Esophagus mucosa (tissue), 1 donor: ENCODE measurements at regions not wholly inside any gene's neighbourhood (a gene's known extent, or its start where the extent isn't known, plus 50 kb on each side); places are given as distances from the start of the nearest gene placed in this dataset.
"Not testable (repeated sequence)": the region's sequence is repeated elsewhere in the genome, so short reads cannot be mapped to it uniquely, and the experiment has no call there.

Source experiments
- ATAC-seq: fragments of 200-7000 bp; cut with Tn5 transposase; one replicate; pipeline ENCODE4 v1.9.1; 2020
- donor health status: DM: yes; HTN: yes; CAD: no.

DNA sequence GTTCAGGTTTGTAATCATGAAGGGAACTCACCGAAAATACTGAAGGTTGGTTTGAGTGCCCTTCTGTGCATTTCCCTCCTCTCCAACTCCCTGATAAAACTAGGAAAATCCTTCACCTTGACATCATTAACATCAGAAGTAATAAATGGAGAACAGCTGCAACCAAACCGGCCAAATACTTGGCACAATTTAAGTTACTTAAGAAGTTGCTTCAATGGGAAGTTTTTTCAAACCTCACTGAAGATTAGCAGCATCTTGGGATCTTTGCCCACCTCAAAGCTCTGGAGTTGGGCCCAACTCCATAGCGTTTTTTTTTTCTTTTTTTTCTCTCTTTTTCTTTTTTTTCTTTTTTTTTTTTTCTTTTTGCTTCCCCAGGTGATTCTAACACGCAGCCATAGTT is 784.8 kb downstream of the KCNA4 start:
- ATAC-seq = no peak

DNA sequence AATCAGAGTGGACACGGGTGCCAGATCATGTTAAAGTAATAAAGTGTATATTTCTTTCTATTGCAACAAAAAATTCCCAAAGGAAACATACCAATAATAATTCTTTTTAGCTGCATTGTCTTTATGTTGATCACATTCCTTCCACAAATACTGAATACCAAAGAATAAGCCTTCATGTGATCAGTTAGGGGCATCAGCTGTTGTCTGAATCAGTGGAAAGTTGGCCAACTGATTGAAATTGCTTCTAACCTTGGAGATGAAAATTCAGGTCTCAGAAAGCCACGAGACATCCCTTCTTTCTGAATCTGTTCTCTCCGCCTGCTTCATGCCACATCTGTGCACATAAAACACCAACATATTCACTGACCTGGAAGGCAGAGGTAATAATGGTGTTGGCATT is 785.2 kb downstream of the KCNA4 start:
- no peak for ATAC-seq

DNA sequence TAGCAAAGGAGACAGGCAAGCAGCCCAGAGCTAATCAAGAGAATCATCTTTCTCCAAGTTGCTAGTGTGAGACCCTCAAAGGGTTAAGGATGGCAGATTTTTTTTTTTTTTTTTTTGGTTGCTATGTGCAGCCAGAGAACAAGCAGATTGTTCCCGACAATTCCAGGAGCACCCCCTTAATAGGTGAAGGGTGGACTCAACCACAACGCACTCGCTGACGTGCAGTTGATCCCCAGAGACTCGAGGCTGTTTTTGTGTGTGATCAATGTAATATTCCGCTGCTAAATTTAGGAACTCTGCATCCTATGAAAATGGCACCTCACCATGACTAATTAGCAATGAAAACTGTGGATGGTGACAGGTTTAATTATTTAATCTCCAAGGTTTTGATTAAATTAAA is 789.0 kb downstream of the KCNA4 start:
- ATAC-seq = no peak

DNA sequence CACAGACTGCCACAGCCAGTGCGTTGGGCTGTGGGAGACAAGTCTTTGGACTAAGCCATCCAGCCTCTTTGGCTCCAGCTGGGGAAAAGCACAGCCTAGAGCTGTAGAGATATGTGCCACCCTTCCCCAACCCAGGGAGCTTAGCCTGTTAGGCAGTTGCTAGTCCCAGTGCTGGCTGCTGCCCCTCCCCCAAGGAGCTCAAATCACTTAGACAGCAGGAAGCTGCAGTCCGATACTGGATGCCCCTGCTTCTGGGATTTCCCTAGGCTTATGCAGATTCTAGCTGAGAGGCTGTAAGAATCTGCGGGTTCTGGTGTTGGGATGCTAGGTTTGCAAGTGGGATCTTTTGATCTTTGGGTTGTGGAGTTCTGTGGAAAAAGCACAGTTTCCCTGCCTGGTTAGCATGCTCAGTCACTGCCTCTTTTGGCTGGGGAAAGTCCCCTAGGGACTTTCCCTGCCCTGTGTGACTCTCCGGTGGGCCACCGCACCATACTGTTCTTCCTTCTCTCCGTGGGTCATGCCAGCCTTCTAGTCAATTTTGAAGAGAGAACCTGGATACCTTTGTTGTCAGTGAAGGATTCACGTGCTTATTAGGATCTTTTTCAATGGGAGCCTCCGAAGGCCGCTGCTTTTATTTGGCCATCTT is 792.0 kb downstream of the KCNA4 start:
- no peak for ATAC-seq

DNA sequence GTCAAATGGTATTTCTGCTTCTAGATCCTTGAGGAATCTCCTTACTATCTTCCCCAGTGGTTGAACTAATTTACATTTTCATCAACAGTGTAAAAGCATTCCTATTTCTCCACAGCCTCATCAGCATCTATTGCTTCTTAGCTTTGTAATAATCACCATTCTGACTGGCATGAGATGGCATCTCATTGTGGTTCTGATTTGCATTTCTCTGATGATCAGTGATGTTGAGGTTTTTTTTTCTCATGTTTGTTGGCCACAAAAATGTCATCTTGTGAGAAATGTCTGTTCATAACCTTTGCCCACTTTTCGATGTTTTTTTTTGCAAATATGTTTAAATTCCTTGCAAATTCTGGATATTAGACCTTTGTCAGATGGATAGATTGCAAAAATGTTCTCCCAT is 797.3 kb downstream of the KCNA4 start:
- not testable (repeated sequence) for ATAC-seq

DNA sequence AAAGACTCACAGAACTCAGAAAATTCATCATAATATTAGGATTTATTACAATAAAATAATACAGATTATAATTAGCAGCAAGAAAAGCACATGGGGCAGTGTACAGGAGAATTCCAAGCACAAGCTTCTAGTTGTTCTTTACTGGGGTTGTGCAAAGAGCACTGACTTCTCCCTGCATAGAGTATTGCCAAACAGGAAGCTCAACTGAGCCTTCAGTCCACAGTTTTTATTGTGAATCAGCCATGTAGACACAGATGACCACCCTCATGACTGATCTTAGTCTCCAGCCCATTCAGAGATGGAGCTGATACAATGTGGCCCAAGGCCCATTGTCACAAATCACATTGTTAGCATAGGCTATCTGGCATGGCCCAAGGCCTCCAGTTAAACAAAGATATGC is 798.9 kb downstream of the KCNA4 start:
- no peak for ATAC-seq

DNA sequence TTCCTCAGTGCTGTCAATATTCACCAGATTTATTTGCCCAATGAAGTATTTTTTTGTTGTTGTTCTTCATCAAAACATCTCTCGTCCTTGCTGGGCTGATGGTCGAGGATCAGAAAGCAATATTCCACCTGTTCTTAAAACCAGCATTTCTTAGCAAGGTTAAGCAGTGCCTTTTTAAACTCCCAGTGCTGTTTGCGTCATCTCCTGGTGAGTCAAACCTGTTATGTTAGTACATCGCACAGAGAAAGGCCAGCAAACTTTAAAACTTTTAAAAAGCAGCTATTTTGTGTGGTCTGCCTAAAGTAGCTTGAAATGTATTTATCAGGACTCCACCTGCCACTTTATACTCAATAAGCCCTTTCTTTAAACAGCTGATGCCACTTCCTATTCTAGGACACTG is 802.0 kb downstream of the KCNA4 start:
- ATAC-seq = no peak

DNA sequence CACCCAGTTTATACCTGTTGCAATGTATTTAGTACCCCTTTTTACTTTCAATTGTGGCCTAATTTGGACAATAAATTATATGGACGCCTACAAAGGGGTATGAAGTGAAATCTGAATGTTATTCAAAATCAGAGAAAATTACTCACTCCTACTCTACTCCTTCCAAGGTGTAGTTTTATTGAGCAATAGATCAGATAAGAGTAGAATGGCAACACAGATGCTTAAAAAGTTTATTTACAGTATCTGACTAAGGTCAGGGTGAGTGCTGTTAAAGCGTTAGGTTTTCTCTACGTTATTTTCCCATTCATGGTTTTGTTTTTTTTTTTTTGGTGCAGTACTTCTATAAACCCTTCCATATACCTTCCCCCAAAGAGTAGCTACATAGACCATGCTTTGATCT is 805.6 kb downstream of the KCNA4 start:
- no peak for ATAC-seq

DNA sequence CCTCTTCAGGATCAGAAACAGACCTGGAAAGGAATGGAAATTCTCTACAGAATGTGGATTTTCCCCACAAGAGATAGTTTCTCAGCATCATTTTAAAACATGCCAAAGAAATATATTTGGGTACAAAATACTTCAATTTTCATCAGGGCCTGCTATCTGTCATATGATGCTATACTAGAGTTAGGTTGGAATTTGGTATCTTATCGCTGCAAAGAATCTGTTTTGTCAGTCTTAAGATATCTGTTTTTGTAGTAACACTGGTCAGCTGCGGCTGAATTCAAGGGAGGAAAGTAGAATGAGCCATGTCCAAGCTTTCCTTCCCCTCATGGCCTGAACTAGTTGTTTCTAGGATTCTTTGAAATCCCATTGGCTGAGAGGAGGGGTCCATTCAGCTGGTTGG is 806.4 kb downstream of the KCNA4 start:
- ATAC-seq = no peak

DNA sequence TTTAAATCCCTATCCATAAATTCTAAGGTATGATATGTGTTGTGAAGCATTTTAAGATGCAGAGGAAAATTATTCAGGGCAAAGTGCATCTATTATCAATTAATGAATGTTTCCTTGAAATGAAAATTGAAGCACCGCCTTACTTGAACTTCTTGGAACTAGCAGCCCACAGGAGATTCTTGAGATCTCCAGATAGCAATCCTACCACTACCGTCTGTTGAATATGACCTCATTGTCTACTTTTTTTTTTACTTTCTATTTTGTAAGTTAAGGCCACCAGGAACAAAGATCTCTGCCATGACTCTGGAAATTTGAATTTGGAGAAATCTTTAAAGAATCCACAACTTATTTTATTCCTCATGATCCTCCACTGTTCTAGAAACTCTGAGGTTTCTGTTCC is 808.7 kb downstream of the KCNA4 start:
- ATAC-seq = no peak

DNA sequence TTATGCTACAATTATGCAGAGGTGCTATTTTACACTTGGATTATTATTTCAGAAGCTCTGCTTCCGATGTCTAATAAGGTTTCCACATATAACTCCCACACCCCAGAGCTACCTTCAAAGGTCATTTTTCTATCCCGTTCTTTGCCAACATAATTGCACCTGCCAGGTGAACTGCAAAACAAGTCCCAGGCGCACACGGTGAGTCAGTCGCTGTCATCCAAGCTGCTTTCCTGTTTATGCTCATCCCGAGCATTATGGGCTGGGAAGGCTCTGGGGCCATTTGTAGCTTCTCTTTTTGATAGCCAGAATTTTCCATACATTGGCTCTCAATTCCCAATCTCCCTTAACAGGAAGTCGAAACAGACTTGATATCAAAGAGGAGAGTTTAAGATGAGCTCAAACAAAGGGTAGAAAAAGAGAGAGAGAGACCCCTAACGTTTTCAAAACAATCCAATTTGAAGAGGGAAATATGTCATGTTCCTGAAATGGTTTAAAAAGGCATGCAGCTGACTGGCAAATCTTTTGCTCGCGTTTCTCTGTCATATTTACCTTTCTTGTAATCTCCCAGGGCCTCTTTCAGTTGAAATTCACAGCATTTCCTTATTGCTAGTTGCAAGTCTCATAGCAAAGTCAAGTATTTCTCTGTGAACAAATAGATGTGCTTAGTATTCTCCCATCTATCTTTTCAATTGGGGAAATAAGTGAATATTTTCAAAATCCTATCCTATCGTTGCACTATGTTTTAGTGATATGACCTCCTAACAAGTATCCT is 815.9 kb downstream of the KCNA4 start:
- no peak for ATAC-seq

DNA sequence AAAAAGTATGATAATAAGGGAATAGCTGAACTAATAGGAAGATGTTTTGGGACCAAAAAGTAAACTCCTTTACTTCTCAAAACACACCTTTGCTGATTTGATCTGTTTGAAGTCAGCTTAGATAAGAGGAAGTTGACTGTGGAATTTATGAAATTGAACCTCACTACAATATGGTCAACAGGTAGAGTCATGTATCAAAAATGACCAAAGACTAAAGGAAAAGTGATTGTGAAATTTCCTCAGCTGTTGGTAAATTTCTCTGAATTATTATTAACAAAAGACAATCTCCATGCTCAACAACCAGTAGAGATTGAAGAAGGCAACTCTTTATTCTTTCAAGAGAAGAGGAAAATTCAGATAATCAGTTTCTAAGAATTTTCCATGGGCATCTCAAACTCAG is 826.5 kb downstream of the KCNA4 start:
- ATAC-seq = no peak

DNA sequence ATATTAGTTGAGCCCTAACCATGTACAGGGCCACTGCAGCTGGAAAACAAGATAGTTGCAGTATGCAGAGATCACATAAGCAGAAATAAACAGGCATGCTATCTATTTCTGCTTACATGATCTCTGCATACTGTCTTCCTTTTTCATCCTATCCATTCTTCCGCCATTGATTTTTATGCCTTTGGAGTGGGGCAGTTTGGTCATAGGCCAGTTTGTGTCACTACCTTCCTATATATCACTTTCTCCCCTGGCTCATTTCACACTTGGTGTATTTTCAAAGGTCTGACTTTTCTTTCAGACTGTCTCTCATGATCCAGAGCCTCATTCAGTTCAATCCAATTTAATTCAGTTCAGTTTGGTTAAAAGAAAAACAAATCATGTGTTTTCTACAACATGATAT is 829.6 kb downstream of the KCNA4 start:
- no peak for ATAC-seq

DNA sequence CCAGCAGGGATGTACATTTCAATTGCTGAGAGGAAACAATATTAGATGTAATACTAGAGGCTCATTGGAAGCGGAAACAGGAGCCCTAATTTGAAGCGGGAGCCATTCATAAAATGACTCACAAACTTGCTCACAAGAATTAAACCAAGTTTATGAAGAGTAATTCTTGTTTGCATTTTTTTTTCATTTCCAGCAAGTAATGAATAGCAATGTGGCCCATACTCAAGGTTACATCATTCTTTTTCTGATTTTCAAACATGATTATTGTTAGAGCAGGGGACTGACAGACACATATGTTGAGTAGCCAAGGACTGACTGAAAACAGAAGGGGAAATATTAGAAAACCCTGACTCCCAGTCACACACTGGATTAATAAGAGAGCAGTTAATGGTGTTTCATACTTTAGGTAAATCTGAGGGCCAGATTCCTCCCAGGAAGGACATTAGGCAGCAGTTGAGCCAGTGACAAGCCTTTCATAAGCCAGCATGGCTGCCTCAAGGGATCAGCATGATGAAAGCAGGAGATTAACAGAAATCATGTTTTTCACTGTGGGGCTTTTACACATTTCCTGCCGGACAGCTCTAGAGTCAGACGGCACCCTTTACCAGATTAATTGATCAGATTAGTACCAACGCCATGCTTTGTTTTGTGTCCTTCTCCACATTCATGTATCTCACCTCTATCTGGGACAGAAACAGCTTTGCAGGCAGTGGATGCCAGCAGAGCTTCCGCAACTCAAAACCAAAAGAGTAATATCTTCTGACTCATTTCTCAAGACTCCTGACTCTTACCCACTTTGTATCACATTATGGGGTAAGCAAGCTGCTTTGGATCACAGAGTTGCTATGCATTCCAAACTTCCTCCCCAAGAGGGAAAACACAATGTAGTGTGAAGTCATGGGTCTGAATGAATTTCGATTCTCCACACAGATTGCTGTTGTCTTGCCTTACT is 831.6 kb downstream of the KCNA4 start:
- ATAC-seq = no peak

DNA sequence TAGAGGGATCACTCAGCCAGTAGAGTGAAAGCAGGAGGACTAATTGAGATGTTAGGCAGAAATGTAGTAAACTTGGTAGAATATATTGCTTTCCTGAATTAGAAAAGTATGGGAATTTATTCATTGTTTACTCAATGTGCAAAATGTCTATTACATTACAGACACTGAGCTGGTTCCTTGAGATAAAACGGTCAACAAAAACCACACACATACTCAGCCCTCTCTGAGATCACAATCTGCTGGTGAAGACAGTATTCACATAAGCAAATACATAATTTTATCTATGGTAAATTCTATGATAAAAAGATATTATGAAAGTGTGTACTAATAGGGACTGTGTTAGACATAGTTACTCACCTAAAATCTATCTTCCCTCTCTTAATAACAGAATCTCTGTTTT is 833.5 kb downstream of the KCNA4 start:
- no peak for ATAC-seq

DNA sequence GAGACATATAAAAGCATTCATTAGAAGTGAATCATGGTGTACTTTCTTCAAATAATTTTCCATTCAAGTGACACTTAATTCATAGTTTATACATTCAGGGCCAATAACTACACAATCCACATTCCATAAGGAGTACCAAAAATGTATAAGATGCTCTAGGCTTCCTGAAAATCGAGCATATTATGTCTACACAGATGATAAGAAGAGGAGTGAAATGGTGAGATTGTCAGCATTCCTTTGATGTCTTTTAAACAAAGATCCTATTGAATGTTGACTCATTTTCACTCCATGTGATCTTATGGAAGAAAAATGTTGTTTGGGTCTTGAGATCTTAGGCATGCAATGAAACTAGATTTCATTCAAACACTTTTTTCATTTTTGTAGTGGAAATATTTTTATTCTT is 843.2 kb downstream of the KCNA4 start:
- no peak for ATAC-seq

DNA sequence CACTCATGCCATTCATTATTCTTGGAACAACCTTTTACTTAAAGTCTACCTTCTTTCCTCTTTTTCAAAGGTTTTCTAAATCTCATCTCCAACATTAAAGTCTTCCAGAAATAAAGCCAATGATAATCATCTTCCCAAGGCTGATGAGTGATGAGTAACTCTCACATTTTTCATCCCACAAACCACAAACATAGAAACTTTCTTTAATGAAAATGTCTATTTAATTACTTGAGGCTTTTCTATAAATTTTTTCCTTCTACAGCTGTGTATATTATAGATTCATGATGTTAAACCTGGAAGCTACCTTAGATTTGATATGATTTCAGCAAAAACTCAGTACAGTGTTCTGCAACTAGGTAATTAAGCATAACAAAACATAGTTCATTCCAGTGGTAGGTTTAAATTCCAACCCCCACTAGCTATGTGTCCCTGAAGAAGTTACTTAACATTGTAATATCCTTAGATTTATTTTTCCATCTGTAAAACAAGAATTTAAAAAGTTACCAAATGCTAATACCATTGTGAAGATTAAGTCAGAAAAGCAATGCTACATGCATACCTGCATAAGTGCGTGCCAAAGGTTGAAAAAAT is 845.4 kb downstream of the KCNA4 start:
- ATAC-seq = no peak

DNA sequence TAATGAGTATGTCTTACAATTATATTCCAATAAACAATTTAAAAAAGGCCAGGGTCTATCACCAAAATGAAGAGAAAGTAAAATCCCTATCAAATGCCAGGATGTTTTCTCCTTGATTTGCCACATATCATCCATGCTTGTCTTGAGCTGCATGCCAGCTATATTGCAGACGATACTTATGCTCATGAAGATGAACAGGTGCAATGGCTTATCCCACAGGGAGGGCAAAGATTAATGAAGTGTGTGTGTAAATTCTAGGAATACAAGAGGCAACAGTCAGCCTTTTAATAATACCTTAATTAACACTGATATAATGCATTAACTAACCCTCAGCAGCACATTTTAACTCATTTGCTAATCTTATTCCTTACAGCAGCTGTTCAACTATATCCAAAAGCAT is 850.5 kb downstream of the KCNA4 start:
- no peak for ATAC-seq

DNA sequence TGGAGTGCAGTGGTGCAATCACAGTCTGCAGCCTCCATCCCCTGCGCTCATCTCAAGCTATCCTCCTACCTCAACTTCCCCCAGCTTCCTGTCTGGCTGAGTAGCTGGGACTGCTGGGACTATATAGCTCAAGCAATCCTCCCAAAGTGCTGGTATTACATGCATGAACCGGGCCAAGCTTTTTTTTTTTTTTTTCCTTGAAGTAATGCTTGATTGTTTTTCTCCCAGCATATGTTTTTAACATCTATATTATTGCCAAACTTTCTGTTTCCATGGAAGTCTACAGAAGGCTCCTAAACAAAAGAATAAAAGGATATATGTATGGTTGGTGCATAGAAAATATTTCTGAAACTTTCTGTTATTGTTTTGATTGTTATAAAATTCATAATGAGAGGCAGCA is 853.6 kb downstream of the KCNA4 start:
- no peak for ATAC-seq

DNA sequence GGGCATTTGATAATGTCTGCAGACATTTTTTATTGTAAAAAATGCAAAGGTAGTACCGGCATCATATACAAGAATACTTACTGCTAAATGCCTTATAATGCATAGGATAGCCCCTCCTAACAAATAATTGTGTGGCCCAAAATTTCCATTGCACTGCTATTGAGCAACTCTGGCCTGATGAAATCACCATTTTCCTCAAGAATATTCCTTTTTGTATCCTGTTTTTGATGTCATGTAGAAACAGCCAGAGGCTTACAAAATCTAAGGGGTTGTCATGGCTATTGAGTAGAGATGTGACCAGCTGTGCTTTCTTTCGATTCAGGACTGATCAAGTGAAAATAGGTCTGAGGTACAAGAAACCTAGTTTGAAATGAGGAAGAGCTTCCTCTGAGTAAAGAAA is 854.3 kb downstream of the KCNA4 start:
- ATAC-seq = no peak

DNA sequence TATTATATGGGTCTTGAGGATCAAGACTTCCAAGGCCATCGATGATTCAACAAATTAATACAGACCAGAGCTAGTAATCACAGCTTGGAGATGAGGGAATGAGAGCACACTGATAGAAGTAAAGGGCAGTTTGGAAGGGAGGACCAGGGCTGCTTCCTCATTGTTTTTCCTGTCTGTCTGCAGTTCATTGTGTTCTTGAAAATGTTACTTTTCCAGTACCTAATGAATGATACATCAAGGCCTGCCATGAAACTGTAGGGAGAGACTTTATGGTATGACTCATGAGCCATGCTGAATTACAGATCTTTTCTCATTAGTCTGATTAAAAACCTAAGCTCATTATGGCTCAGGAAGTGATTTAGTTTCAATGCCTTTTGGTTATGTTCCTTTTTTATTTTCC is 855.6 kb downstream of the KCNA4 start:
- ATAC-seq = no peak

DNA sequence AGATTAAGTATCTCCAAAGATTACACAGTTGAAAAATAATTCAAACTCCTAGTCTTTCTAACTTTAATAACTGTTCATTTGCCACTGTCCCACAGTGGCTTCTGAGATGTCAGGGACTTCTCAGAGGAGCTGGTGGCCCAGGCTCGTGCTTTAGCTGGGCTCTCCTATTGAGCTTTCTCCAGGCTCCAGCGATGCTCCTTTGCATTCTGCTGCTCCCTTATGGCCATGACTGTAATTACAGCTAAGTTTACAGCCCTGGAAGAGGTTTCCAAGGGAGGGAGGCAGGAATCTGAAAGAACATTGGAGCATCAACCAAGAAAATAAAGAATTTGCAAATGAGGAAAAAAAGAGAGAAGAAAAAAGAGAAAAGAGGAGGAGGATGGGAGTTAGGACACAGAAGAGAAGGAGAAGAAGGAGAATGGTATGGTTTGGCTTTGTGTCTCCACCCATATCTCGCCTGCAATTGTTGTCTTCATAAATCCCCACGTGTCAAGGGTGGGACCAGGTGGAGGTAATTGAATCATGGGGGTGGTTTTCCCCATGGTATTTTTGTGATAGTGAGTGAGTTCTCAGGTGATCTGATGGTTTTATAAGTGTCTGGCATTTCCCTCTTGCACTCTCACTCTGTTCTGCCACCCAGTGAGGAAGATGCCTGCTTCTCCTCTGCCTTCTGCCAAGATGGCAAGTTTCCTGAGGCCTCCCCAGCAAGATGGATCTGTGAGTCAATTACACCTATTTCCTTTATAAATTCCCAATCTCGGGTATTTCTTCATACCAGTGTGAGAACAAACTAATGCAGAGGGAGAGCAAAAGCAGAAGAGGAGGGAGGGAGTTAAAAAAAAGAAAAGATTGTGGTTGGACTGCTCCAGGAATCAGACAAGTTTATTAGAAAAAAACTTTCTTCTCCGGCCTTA is 857.0 kb downstream of the KCNA4 start:
- ATAC-seq = peak; percentile 59
